Thymus (tissue), 11 donors: ENCODE measurements at regions not wholly inside any gene's neighbourhood (a gene's known extent, or its start where the extent isn't known, plus 50 kb on each side); places are given as distances from the start of the nearest gene placed in this dataset.
A peak's percentile ranks its signal among the peaks of the same experiment; 100 is the strongest.

Experiments
- DNase-seq, 9 donors: peaks; one replicate each; pipeline ENCODE4 v3.0.0-alpha.2; 2013; ENCODE audit warnings: low spot score in 9 of 9, low read depth in 6 of 9, missing footprints in 1 of 9
- H3K27ac ChIP-seq, 2 donors: one replicate each; pipeline ENCODE4 v1.5.1; 2013; ENCODE audit warnings: control low read depth in 1 of 2, low read depth in 1 of 2, low read length in 1 of 2, mild to moderate bottlenecking in 1 of 2, moderate library complexity in 1 of 2
- H3K27me3 ChIP-seq, 2 donors: one replicate each; pipeline ENCODE4 v1.5.1; 2013; ENCODE audit warnings: low read length in 1 of 2; ENCODE audit not compliant: control insufficient read depth in 2 of 2, insufficient read depth in 1 of 2
- H3K36me3 ChIP-seq, 2 donors: one replicate each; pipeline ENCODE4 v1.5.1; 2013; ENCODE audit warnings: low read length in 1 of 2, mild to moderate bottlenecking in 1 of 2, moderate library complexity in 1 of 2; ENCODE audit not compliant: control insufficient read depth in 2 of 2, insufficient read depth in 2 of 2
- H3K4me1 ChIP-seq, 2 donors: one replicate each; pipeline ENCODE4 v1.5.1; 2013; ENCODE audit warnings: low read length in 2 of 2; ENCODE audit not compliant: control insufficient read depth in 2 of 2, insufficient read depth in 2 of 2
- H3K4me3 ChIP-seq, 2 donors: one replicate each; pipeline ENCODE4 v1.5.1; 2013; ENCODE audit warnings: low read length in 2 of 2, control low read depth in 1 of 2, mild to moderate bottlenecking in 1 of 2
- H3K9me3 ChIP-seq, 2 donors: one replicate each; pipeline ENCODE4 v1.5.1; 2013; ENCODE audit warnings: low read length in 1 of 2, mild to moderate bottlenecking in 1 of 2; ENCODE audit not compliant: control insufficient read depth in 2 of 2, insufficient read depth in 1 of 2
- WGBS: extraction: QIAGEN DNeasy Blood & Tissue Kit; methylation state at CpG from one replicate; pipeline ENCODE4 v1.1.7; 2013; 5-methylcytosine and 5-hydroxymethylcytosine counted together
- donor health status: healthy.

DNA sequence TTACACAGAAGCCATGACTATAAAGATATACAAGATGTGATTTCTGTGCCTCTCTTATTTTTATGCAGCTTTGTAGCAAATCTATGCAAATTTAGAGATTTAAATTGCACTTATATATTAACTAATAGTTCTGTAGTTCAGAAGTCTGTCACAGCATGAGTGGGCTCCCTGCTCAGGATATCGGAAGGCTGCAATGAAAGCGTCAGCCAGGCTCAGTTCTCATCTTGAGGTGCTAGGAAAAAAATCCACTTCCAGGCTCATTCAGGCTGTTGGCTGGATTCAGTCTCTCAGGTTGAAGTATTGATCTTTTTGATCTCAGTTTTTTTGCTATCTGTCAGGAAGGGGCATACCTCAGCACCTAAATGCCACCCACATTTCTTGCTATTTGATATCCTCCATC, 487.4 kb upstream of the DEPDC1 start:
- Histone ChIP-seq H3K4me3 (no peak overlapping the region), H3K36me3 (no peaks in the 10 kb centered on the region), H3K4me1 (no peaks in the 10 kb centered on the region), H3K27ac (no peak overlapping the region), H3K27me3 (no peaks in the 10 kb centered on the region), H3K9me3 (no peaks in the 10 kb centered on the region)
- WGBS = 97% methylated on average over 2 of the region's 2 CpGs
- DNase-seq = no peak

DNA sequence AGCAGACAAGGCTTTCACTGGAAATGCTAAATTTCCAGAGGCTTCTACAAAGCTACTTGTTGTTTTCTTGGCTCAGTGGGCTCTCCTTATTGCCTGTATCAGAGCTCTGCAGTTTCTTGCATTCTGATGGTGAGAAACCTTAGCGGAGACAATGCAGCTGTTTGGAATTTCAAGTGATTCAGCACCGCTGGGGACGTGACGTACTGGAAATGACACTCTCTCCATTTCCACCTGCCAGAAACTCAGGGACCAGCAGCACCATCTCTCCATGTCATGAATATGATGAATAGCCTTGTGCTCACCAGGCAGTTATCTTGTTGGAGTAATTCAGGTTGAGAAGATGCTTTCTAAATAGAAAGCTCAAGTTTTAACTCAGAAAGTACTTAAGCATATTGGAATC, 497.2 kb upstream of the DEPDC1 start:
- no peak overlapping the region for H3K27ac ChIP-seq
- no peaks in the 10 kb centered on the region for H3K27me3 ChIP-seq
- no peaks in the 10 kb centered on the region for H3K4me1 ChIP-seq
- H3K9me3 ChIP-seq = no peaks in the 10 kb centered on the region
- H3K4me3 ChIP-seq = no peak overlapping the region
- no peak for DNase-seq
- no peaks in the 10 kb centered on the region for H3K36me3 ChIP-seq
- WGBS = 95% methylated on average over 4 of the region's 4 CpGs

DNA sequence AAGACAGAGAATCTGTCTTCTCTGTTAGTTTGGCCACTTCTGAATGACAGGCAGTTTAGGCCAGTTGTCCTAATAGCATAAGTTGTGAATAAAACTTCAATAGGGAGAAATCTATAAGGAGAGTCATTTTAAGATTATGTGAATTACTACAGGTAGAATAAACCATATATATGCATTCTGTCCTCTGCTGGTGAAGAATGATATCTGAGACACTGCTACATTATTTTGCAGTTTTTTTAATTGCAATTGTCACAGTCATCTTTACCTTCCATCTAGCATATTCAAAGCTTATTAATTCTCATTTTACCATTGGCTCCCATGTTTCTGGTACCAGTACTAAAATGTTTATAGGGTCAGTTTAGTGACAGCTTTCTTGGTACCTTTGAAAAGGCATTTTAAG, 519.6 kb upstream of the DEPDC1 start:
- H3K27ac ChIP-seq = no peak overlapping the region

DNA sequence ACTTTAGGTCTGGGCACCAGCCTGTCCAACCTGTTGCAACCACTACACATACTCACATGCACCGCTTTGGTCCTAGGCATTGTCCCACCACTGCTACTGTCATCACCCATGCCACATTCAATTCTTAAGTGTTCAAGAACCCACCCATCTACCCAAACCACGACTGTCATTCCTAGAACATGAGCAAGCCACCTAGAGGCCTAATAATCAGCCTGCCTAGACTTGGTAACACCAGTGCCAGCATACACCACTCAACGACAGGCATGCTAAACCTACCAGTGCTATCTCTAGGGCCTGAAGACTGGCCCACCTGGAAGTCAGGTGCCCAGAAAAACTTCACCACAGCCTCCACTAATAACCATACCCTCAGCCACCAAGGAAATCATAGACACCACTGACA, 532.8 kb upstream of the DEPDC1 start:
- peaks cover 1 to 11% of the 10 kb centered on the region in 2 donors for H3K9me3 ChIP-seq
- no peak for DNase-seq
- no peak overlapping the region for H3K27ac ChIP-seq
- H3K36me3 ChIP-seq = no peaks in the 10 kb centered on the region
- H3K27me3 ChIP-seq = no peaks in the 10 kb centered on the region
- H3K4me1 ChIP-seq = no peaks in the 10 kb centered on the region
- no peak overlapping the region for H3K4me3 ChIP-seq
- 86% methylated on average over 3 of the region's 3 CpGs for WGBS

More for the DNA sequence above, 519.6 kb upstream of the DEPDC1 start:
- Histone ChIP-seq H3K9me3 (no peaks in the 10 kb centered on the region), H3K27me3 (no peaks in the 10 kb centered on the region), H3K36me3 (no peaks in the 10 kb centered on the region), H3K4me3 (no peak overlapping the region), H3K4me1 (peaks cover 0 to 7% of the 10 kb centered on the region in 2 donors)
- no peak for DNase-seq

DNA sequence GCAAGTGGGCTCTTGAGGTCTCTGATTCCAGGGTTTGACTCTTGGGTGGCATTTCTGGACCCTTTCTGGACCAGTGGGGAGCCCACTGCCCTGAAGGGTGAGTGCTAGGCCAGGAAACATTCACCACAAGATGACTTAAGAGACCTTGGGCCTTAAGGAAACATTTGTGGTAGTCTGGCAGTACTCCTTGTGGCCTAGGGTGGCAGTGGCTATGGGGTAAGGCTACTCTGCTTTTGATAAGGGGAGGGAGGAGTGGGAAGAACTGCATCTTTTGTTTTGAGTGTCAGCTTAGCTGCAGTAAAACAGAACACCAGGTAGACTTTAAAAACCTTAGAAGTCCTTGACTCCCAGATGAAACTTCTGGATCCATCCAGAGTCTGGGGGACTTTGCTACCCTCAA, 529.3 kb upstream of the LRRC7 start:
- Histone ChIP-seq H3K9me3 (peaks cover 0 to 8% of the 10 kb centered on the region in 2 donors), H3K36me3 (no peaks in the 10 kb centered on the region), H3K4me1 (no peaks in the 10 kb centered on the region), H3K27ac (no peak overlapping the region), H3K27me3 (no peaks in the 10 kb centered on the region), H3K4me3 (no peak overlapping the region)
- no peak for DNase-seq

DNA sequence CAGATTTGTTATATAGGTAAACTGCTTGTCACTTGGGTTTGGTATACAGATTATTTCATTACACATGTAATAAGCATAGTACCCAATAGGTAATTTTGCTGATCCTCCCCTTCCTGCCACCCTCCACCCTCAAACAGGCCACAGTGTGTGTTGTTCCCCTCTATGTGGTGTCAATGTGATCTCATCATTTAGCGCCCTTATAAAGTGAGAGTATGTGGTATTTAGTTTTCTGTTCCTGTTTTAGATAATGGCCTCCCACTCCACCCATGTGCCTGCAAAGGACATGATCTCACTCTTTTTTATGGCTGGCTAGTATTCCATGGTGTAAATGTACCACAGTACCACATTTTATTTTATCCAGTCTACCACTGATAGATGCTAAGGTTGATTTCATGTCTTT, 522.1 kb upstream of the LRRC7 start:
- Histone ChIP-seq H3K9me3 (no peaks in the 10 kb centered on the region), H3K36me3 (no peaks in the 10 kb centered on the region), H3K4me1 (no peaks in the 10 kb centered on the region), H3K4me3 (no peak overlapping the region), H3K27me3 (no peaks in the 10 kb centered on the region), H3K27ac (no peak overlapping the region)
- DNase-seq = no peak
- WGBS = 93% methylated on average over 1 of the region's 1 CpG

DNA sequence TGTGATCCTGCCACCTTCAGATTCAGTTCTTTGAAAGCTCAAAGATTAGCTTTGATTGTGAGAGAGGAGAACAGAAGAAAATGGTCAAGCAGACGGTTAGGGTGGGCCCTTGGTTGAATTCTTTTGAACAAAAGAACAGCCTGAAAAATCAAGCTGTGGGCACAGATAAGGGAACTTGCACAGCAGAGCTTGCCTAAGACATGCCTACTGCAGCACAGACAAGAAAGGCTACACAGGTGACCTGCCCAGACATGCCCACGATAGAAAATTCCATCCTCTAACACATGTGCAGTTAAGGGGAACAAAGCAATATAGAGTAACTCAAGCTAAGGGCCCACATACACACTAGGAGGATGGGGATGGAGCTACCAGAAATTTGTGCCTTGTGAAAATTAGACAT, 512.5 kb upstream of the LRRC7 start:
- H3K4me3 ChIP-seq = no peak overlapping the region
- no peaks in the 10 kb centered on the region for H3K36me3 ChIP-seq
- no peaks in the 10 kb centered on the region for H3K9me3 ChIP-seq
- H3K4me1 ChIP-seq = no peaks in the 10 kb centered on the region
- DNase-seq = peak in 1 of 9 donors; percentile 3
- 64% methylated on average over 2 of the region's 2 CpGs for WGBS
- H3K27me3 ChIP-seq = no peaks in the 10 kb centered on the region
- no peak overlapping the region for H3K27ac ChIP-seq

DNA sequence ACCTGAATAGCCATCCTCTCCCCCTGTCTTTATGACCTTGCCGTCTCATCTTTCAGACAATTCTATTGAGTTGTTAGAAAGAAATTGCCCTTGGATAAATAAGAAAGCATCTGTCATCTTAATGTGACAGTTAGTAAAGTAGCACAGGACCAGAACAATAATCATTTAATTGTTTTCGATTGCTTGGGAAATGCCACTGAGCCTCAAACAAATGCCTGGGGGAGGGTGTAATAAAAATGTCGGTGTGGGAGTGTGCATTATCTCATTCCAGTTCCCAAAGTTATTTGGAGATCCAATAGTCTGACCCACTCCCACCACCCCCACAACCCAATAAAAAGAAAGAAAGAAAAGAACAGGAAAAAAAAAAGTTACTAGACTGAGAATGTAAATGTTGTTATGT, 509.3 kb upstream of the LRRC7 start:
- DNase-seq = no peak
- WGBS = 84% methylated on average over 3 of the region's 3 CpGs
- no peaks in the 10 kb centered on the region for H3K27me3 ChIP-seq
- H3K36me3 ChIP-seq = no peaks in the 10 kb centered on the region
- no peaks in the 10 kb centered on the region for H3K4me1 ChIP-seq
- no peak overlapping the region for H3K4me3 ChIP-seq
- no peaks in the 10 kb centered on the region for H3K9me3 ChIP-seq
- H3K27ac ChIP-seq = no peak overlapping the region

DNA sequence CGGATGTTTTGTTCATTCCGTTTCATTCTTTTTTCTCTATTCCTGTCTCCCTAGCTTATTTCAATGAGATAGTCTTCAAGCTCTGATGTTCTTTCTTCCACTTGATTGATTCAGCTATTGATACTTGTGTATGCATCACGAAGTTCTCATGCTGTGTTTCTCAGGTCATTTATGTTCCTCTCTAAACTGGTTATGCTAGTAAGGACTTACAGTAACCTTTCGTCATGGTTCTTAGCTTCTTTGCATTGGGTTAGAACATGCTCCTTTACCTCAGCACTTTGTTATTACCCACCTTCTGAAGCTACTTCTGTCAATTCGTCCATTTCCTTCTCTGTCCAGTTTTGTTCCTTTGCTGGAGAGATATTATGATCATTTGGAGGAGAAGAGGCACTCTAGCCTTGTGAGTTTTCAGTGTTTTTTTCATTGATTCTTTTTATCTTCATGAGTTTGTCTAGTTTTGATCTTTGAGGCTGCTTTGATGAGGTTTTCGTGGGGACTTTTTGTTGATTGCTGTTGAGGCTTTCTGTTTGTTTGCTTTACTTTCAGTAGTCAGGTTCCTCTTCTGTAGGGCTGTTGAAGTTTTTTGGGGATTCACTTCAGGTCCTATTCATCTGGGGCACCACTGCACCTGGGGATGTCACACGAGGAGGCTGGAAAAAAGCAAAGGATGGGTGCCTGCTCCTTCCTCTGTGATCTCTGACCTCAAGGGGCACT, 496.9 kb upstream of the LRRC7 start:
- Histone ChIP-seq H3K9me3 (peaks cover 0 to 8% of the 10 kb centered on the region in 2 donors), H3K27me3 (no peaks in the 10 kb centered on the region), H3K4me3 (no peak overlapping the region), H3K27ac (no peak overlapping the region), H3K4me1 (peaks cover 0 to 7% of the 10 kb centered on the region in 2 donors), H3K36me3 (no peaks in the 10 kb centered on the region)
- peak in 7 of 9 donors; percentile 3 to 76 (median 31) for DNase-seq
- 79% methylated on average over 7 of the region's 7 CpGs for WGBS
